Kidney tubule cell (primary cell): ENCODE measurements at regions not wholly inside any gene's neighbourhood (a gene's known extent, or its start where the extent isn't known, plus 50 kb on each side); places are given as distances from the start of the nearest gene placed in this dataset.

ENCODE experiments used
- DNase-seq: peaks from one replicate; pipeline ENCODE4 v3.0.0-alpha.2; 2018; ENCODE audit warnings: low spot score

- DNase-seq, result no peak
Measured at GRCh38 chr15:97092656-97093055, 762.2 kb downstream of the NR2F2 start.

DNA sequence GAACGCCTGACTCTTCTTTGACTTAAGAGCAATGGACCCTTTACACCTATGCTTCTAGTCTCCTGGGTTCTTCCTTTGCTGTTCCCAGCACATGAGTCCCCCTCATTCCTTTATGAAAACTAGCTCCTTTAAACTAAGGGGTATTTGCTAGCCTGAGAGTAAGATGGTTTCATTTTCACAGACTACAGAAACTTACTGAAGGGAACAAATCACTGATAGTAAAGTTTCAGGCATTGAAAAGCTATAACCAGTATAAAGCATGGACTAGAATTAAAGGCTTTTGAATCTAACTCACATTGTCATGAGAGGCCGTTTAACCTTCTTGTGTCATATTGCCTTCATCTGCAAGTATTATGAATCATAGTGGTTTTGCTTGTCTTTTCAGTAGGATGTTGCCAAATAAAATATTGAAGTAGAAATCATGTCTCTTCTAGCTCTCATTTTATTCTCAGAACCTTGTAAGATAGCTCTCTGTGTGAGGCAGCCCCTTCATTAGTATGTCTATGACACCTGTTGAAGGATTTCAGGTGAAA, 765.9 kb downstream of the NR2F2 start:
- no peak for DNase-seq

- DNase-seq, result no peak
Measured at GRCh38 chr15:97099040-97099439, 768.5 kb downstream of the NR2F2 start.

- no peak for DNase-seq
Measured at GRCh38 chr15:97101572-97101971, 771.1 kb downstream of the NR2F2 start.

DNA sequence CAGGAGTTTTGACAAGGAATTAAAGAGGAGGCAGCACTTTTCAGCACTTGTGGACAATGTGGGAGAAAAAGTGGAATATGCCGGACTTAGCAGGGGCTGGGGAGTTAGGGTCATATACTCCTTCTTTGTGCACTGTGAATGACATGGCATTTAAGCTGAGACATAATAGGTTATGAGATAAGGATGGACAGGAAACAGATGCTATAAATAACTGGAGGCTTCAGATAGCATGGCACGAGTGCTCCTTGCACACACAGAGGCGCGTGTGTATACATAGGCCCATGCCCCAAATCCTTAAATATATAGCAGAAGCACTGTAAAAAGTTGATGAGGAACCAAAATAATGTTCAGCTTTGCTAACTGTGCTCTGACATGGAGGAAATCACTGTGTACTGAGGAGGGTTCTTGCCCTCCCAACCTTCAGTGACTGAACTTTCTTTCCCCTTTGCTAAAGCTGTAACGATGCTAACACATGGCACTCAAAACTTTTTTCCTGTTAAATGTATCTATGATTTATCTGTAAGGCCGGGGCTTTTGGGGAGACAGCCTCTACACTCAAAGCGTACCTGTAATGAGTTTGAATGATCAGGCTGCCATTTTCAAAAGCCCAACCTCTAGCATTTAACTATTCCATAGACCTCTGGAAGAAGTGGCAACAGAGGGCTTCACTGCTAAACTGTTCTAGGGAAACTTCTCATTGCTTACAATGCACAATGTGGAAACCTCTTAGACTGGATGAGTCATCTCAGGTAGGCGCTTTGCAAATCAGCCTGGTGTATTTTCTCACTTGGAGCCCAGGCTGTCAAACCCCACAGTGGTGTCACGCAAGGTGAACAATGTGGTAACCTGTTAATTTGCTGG, 784.6 kb downstream of the NR2F2 start:
- no peak for DNase-seq

GRCh38 chr15:97115761-97116070, 785.2 kb downstream of the NR2F2 start:
- DNase-seq, result no peak

DNA sequence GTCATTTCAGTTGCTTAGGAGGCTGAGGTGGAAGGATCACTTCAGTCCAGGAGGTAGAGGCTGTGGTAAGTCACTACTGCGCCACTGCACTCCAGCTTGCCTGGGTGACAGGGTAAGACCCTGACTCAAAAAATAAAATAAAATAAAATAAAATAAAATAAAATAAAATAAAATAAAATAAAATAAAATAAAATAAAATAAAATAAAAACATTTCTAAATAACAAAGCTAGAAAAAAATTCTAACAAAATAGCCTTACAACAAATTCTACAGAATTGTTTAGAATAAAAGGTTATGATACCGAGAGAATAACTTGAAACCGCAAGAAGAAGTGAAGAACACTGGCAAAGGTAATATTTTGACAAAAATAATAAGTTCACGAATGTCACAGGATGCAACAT, 794.3 kb downstream of the NR2F2 start:
- DNase-seq, result no peak

GRCh38 chr15:97126553-97127233, 796.2 kb downstream of the NR2F2 start:
- DNase-seq, result peak; percentile 46

DNA sequence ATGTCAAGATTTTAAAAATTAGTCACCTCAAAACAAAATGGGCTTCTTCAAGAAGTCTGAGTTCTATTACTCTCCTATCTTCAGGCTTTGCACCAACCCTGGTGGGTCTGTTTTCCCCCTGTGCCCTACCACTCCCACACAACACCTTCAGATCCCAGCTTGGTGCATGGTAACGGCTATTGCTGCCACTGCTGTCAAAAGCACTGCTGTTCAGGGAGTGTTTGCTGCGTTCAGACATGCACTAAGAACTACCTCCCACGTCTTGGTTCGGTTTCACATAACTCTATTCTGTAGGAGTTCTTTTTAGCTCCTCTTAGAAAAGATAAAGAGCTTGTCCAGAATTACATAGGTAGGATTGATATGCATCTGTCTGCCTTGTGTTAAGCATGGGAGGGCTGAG, 799.2 kb downstream of the NR2F2 start:
- DNase-seq, result no peak

DNA sequence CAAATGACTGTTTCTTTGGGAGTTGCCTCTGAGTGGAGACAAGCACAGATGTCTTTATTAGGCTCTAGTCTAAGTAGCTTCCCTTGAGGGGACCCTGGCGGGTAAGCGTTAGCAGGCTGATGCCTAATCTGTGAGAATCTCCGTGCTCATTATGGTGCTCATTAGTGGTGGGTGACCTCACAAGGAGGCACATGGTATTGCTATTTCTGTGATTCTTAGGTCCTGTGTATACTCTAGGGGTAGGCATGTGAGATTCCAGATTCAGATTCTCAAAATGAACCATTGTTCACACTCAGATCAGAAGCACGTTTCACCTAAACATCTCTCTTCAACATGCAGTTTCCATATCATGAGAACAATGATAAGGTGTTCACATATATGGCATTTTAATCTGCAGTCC, 809.7 kb downstream of the NR2F2 start:
- DNase-seq, result no peak

GRCh38 chr15:97141360-97141759, 810.9 kb downstream of the NR2F2 start:
- DNase-seq, result no peak

GRCh38 chr15:97141871-97142270, 811.4 kb downstream of the NR2F2 start:
- DNase-seq, result no peak

DNA sequence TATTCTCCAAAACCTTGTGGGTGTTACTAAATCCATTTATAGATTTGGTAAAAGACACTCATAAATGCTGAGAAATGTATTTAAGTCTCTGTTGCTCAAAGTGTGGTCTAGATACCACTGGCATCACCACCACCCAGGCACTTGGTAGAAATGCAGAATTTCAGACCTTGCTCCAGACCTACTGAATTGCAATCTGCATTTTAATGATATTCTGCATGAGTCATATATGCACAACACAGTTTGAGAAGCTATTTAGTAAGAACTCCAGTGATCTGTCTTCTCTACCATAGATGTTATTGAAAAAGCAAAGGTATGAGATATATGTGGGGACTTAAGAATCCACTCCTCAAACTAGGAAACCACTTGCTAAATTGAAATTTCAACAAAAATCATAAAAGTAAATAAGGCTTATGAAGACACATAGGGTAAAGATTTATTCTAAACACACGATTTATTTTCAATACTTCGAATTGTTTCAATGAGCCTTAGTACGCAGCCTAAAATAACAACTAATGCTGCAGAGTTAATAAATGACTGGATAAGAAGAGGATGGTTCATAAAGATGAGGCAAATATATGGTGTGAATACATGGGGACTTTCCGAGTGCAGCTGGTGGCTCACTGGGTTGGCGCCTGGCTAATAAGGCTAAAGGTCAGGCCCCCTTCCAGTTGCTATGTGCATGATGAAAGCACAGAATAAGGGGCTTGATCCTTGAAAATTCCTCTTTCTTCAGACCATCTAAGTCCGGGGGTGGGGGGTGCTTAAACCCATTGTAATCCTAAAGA, 813.3 kb downstream of the NR2F2 start:
- DNase-seq, result no peak

GRCh38 chr15:97144377-97144711, 813.8 kb downstream of the NR2F2 start:
- DNase-seq, result no peak

DNA sequence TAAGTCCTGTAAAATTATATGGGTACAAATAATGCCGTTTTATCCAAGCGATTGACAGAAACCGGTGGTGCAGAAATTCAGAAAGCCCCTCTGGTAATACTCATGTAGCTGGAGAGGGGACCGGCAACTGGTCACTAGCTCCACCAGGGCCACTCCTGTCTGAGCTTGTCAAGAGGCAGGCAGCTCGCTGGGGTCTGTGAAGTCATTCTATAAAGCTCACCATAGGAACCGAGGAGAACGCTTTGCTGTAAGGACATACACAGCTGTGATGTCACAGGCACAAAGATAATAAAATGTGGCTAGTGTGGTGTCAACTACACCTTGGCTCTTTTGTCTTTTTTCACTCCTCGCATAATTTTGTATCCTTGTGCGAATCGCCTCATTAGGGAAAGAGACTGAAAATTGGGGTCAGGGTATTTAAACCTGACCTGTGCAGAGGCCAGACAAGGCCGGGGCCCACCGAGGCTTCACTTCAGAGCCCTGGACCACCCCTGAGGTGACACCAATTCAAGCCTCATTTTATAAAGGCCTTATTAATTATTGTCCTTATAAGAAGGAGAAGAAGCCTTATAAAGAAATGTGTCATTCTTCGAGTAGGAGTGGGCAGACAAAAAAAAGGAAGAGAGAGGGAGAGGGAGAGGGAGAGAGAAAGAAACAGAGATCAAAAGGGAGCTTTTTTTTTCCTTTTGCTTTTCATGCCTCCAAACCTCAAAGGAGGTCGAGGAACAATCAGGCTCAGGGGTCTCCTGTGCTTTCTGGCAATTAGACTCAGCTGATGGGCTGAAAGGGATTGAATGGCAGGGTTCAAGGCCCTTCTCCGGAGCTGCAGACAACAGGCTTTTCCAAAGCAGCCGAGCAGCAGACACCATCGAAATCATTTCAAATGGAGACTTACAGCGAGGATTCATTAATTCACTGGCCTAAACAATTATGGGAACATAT, 813.3 kb upstream of the ARRDC4 start:
- DNase-seq, result no peak

- no peak for DNase-seq
Measured at GRCh38 chr15:97153356-97153965, 807.0 kb upstream of the ARRDC4 start.

DNA sequence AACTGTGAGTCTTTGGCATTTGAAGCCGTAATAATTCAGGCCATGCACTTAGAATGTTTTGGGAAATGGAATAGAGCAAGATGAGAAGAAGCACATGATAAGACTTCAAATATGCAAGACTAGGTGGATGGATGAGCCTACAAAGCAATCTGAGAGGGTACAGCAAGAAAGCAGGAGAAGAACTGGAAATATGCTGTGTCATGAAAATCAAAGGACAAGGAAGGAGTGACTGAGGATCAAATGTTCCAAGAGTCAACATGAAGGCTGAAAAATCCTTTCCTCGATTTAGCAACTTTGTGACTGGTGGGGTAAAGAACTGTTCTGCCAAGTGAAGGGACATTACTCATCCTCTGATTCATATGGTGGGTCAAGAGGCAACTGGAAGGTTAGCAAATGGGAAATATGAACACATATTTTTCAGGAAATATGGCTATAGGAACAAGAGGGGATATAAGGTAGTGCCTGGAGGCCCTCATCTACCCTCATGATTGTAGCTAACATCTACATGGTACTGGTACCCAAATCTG, 803.7 kb upstream of the ARRDC4 start:
- DNase-seq, result no peak

- no peak for DNase-seq
Measured at GRCh38 chr15:97162805-97163495, 797.6 kb upstream of the ARRDC4 start.

GRCh38 chr15:97165205-97165604, 795.3 kb upstream of the ARRDC4 start:
- DNase-seq, result no peak

- DNase-seq, result no peak
Measured at GRCh38 chr15:97168704-97169475, 791.6 kb upstream of the ARRDC4 start.
